AG04450 (cell line): ENCODE measurements at regions not wholly inside any gene's neighbourhood (a gene's known extent, or its start where the extent isn't known, plus 50 kb on each side); places are given as distances from the start of the nearest gene placed in this dataset.

Experiments used
- CTCF ChIA-PET: fragments of 300-600, 350-600 bp; formaldehyde crosslinking; extraction: SDS; loops from one replicate; lab custom pipeline; 2022; ENCODE audit warnings: antibody characterized with exemption, inconsistent platforms; lab: Charles Lee
- POLR2A ChIA-PET: fragments of 350-600 bp; formaldehyde crosslinking; extraction: SDS; loops from one replicate; lab custom pipeline; 2021; ENCODE audit warnings: antibody characterized with exemption, inconsistent platforms; lab: Yijun Ruan, JAX
- DNase-seq: peaks from one replicate; pipeline ENCODE4 v3.0.0-alpha.2; 2011; ENCODE audit warnings: low read depth, low spot score
- H3K27ac ChIP-seq: one replicate; pipeline ENCODE4 v1.5.1; 2012; ENCODE audit warnings: low read depth, low read length, control low read depth
- H3K27me3 ChIP-seq: one replicate; pipeline ENCODE4 v1.6.0; 2012; ENCODE audit warnings: low read length; ENCODE audit not compliant: control insufficient read depth, insufficient read depth
- H3K4me3 ChIP-seq: 2 replicates; pipeline ENCODE4 v1.5.1; 2011; ENCODE audit warnings: mild to moderate bottlenecking, low read depth, low read length, control low read depth
- H3K9me3 ChIP-seq: 2 replicates; pipeline ENCODE4 v1.5.1; 2012; ENCODE audit warnings: low read length; ENCODE audit not compliant: control insufficient read depth, insufficient read depth
- CTCF ChIP-seq: IDR thresholded peaks from 2 replicates; pipeline ENCODE4 v1.5.1; 2011; ENCODE audit warnings: low read depth, low read length, control low read depth, inconsistent platforms

- Histone ChIP-seq H3K27ac (no peak overlapping the region), H3K27me3 (no peaks in the 10 kb centered on the region), H3K4me3 (no peak overlapping the region), H3K9me3 (no peaks in the 10 kb centered on the region)
- POLR2A ChIA-PET = no interaction called here
- CTCF ChIA-PET = no interaction called here
- DNase-seq = no peak
- TF ChIP-seq CTCF = no peak
These were observed 108.0 kb upstream of the GRIA3 start for GRCh38 chrX:123075947-123076561.

GRCh38 chrX:123077631-123078030 is 106.4 kb upstream of the GRIA3 start:
- ChIA-PET POLR2A (no interaction called here), CTCF (no interaction called here)
- no peaks in the 10 kb centered on the region for H3K9me3 ChIP-seq
- no peak overlapping the region for H3K4me3 ChIP-seq
- TF ChIP-seq CTCF = no peak
- no peaks in the 10 kb centered on the region for H3K27me3 ChIP-seq
- no peak overlapping the region for H3K27ac ChIP-seq
- no peak for DNase-seq

GRCh38 chrX:123080065-123080464 is 104.0 kb upstream of the GRIA3 start:
- no peak for TF ChIP-seq CTCF
- Histone ChIP-seq H3K4me3 (no peak overlapping the region), H3K27me3 (no peaks in the 10 kb centered on the region), H3K27ac (no peak overlapping the region), H3K9me3 (no peaks in the 10 kb centered on the region)
- ChIA-PET POLR2A (no interaction called here), CTCF (no interaction called here)
- DNase-seq = no peak

- CTCF ChIA-PET = no interaction called here
- Histone ChIP-seq H3K27ac (no peak overlapping the region), H3K27me3 (no peaks in the 10 kb centered on the region), H3K4me3 (no peak overlapping the region), H3K9me3 (no peaks in the 10 kb centered on the region)
- POLR2A ChIA-PET = no interaction called here
- TF ChIP-seq CTCF = no peak
- no peak for DNase-seq
These were observed 102.3 kb upstream of the GRIA3 start for GRCh38 chrX:123081776-123082175.

GRCh38 chrX:123083924-123084323 is 100.2 kb upstream of the GRIA3 start:
- Histone ChIP-seq H3K27me3 (no peaks in the 10 kb centered on the region), H3K27ac (no peak overlapping the region), H3K9me3 (no peaks in the 10 kb centered on the region), H3K4me3 (no peak overlapping the region)
- TF ChIP-seq CTCF = no peak
- ChIA-PET CTCF (no interaction called here), POLR2A (no interaction called here)
- DNase-seq = no peak
